ENCODE measurements at regions not wholly inside any gene's neighbourhood (a gene's known extent, or its start where the extent isn't known, plus 50 kb on each side); places are given as distances from the start of the nearest gene placed in this dataset.

DNA sequence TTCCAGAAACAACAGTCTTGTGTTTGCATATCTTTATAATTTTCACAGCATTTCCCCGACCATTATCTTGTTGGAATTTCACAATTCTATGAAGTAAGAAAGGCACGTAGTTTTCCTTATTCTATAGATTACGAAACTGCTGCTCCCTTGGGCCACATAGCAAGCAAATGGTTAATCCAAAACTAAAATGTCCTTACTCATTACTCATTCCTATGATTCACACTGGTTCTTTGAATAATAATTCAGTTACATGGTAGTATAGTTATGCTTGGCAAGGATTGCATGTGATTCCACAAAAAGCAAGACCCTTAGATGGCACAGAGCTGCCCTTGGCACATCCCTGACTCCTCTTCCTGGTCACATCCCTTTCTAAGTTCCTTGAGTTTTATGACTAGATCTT lies 51.2 kb downstream of the OR13H1 start:
- POLR2A ChIA-PET, result no interaction called here
- TF ChIP-seq, protein P1, sequence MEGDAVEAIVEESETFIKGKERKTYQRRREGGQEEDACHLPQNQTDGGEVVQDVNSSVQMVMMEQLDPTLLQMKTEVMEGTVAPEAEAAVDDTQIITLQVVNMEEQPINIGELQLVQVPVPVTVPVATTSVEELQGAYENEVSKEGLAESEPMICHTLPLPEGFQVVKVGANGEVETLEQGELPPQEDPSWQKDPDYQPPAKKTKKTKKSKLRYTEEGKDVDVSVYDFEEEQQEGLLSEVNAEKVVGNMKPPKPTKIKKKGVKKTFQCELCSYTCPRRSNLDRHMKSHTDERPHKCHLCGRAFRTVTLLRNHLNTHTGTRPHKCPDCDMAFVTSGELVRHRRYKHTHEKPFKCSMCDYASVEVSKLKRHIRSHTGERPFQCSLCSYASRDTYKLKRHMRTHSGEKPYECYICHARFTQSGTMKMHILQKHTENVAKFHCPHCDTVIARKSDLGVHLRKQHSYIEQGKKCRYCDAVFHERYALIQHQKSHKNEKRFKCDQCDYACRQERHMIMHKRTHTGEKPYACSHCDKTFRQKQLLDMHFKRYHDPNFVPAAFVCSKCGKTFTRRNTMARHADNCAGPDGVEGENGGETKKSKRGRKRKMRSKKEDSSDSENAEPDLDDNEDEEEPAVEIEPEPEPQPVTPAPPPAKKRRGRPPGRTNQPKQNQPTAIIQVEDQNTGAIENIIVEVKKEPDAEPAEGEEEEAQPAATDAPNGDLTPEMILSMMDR (IDR thresholded peaks at IDR 0.05; ENCODE audit: control extremely low read depth, extremely low read depth, low read depth, missing control alignments), result no peak

DNA sequence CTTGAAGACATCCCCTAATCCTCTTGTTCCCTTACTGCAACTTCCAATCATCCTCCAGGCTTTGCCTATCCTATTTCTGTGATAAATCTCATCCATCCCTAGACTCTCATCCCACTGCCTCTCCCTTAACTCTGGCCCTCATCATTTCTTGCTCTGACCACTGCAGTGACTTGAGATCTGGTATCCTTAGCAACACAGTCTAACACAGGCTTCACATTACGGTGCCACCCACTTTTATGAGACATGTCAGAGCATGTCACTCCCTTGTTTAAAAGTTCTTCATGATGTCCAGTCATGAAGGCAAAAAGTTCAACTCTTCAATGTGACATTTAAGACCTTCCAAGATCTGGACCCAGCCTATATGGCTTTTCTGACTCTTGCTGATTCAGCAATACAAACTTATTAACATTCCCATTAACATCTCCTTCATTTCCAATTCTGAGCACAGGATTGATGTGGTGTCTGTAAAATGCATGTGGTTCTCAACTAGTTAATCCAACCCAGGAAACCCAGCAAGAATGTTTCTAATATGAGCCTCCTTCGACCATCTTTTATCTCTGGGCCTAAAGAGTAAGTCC lies 64.0 kb downstream of the OR13H1 start:
- TF ChIP-seq, protein P1 (IDR thresholded peaks at IDR 0.05; ENCODE audit: control extremely low read depth, extremely low read depth, low read depth, missing control alignments), result no peak
- no peak for DNase-seq (ENCODE audit: extremely low spot score)
- ChIA-PET POLR2A (no interaction called here), CTCF (no interaction called here)

More for the DNA sequence above, 51.2 kb downstream of the OR13H1 start:
- CTCF ChIA-PET, result no interaction called here
- DNase-seq (ENCODE audit: extremely low spot score), result no peak

DNA sequence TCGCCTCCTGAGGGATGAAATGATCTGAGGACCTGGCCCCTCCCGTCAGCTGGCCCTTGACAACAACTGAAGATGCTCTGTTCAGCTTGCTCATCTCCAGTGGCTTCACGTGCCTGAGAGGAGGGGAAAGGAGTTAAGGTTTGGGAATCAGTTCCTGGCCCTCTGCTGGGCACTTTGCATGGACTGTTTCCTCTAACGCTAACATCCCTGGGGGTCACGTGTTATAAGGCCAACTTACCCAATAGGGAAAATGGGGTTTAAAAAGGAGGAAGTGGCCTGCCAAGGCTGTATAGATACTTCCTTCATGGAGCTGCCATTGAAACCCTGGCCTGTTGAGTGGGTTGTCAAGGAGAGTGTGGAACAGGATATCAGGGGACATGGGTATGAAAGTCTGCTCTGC lies 65.6 kb downstream of the OR13H1 start:
- DNase-seq (ENCODE audit: extremely low spot score), result no peak
- TF ChIP-seq, protein P1 (IDR thresholded peaks at IDR 0.05; ENCODE audit: control extremely low read depth, extremely low read depth, low read depth, missing control alignments), result no peak
- ChIA-PET CTCF (no interaction called here), POLR2A (no interaction called here)

DNA sequence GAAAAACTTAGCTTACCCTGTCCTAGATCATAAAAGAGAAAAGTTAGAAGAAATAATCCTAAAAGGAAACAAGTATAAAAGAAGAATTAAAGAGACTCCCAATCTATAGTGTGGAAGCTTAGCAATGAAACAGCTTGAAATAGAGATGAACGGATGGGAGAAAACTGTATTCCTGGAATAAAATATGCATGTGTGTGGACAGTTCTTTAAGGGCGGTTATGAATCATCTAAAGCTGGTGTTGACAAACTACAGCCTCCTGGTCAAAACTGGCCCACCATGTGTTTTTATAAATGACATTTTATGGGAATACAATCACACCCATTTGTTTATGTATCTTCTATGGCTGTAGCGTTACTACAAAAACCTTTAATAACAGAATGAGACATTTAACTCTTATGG lies 69.4 kb downstream of the OR13H1 start:
- TF ChIP-seq, protein P1 (IDR thresholded peaks at IDR 0.05; ENCODE audit: control extremely low read depth, extremely low read depth, low read depth, missing control alignments), result no peak
- ChIA-PET CTCF (no interaction called here), POLR2A (no interaction called here)
- DNase-seq (ENCODE audit: extremely low spot score), result no peak

DNA sequence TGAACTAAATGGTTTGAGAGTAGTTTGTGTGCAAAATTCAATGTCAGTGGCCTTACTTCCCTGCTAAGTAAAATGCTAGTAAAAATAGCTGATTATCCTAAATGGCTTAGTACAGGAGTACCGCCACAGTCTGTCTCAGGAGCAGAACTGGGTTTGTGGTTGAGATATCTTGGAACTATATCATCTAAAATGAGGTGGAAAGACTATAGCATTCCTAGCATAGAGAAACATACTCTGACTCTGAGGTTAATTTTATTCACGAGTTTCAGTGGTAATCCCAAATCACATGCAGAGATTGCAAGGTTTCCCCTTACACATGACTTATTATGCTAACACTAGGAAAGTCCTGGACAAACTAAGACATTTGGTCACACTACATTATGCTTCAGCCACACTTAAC lies 70.4 kb downstream of the OR13H1 start:
- TF ChIP-seq, protein P1 (IDR thresholded peaks at IDR 0.05; ENCODE audit: control extremely low read depth, extremely low read depth, low read depth, missing control alignments), result no peak
- DNase-seq (ENCODE audit: extremely low spot score), result no peak
- ChIA-PET CTCF (no interaction called here), POLR2A (no interaction called here)

DNA sequence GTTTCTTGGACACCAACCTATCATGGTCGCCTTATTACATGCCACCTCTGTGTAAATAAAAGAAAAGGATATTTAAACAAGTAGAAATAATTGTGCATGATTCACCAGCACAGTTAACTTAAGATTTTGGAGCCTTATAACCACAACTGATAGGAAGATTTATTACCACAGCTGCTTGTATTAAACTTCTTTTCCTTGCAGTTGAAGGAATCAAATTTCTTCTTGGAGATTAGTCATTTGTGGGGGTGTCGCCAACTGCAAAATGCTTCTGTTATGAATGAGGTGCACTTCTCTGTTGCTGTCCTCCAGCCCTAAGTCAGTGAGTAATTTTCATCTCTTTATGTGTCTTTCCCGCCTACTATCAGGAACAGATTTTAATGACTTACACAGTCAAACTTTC lies 73.3 kb downstream of the OR13H1 start:
- ChIA-PET CTCF (no interaction called here), POLR2A (no interaction called here)
- no peak for DNase-seq (ENCODE audit: extremely low spot score)
- TF ChIP-seq, protein P1 (IDR thresholded peaks at IDR 0.05; ENCODE audit: control extremely low read depth, extremely low read depth, low read depth, missing control alignments), result no peak

DNA sequence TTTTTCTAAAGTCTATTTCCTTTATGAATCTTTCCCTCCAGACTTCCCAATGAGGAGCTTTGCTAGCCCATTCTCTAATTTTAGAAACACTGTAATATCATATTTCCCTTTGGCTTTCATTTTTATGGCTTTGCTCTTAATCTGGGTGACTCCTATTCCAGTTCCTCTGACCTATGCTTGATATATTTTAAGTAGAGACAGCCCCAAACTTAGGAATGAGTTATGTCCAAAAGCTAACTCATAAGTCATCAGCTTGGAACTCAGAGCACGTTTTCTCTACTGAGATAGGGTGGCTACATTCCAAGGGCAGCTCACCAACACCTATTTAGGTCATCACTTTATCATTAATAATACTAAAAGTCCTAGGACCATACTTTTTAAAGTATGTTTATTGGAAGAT lies 77.8 kb downstream of the OR13H1 start:
- POLR2A ChIA-PET, result no interaction called here

More for the DNA sequence above, 77.8 kb downstream of the OR13H1 start:
- TF ChIP-seq, protein P1 (IDR thresholded peaks at IDR 0.05; ENCODE audit: control extremely low read depth, extremely low read depth, low read depth, missing control alignments), result no peak
- no peak for DNase-seq (ENCODE audit: extremely low spot score)
- CTCF ChIA-PET, result no interaction called here
